Parathyroid adenoma (tissue), 2 donors: ENCODE measurements at regions not wholly inside any gene's neighbourhood (a gene's known extent, or its start where the extent isn't known, plus 50 kb on each side); places are given as distances from the start of the nearest gene placed in this dataset.
"Not testable (repeated sequence)": the region's sequence is repeated elsewhere in the genome, so short reads cannot be mapped to it uniquely, and the experiment has no call there.

ENCODE experiments used
- H2AFZ ChIP-seq: fragments of 300-600 bp; sonication (generic); one replicate; pipeline ENCODE4 v1.7.0; 2017; ENCODE audit warnings: antibody characterized with exemption, mild to moderate bottlenecking
- H3K27ac ChIP-seq: fragments of 300-600 bp; sonication (generic); one replicate; pipeline ENCODE4 v1.7.0; 2017
- H3K27me3 ChIP-seq: fragments of 300-600 bp; sonication (generic); one replicate; pipeline ENCODE4 v1.7.0; 2017; ENCODE audit warnings: low read length; ENCODE audit not compliant: control insufficient read depth, insufficient read depth
- H3K36me3 ChIP-seq: fragments of 300-600 bp; sonication (generic); one replicate; pipeline ENCODE4 v1.7.0; 2017; ENCODE audit warnings: low read length; ENCODE audit not compliant: control insufficient read depth, insufficient read depth
- H3K4me1 ChIP-seq: fragments of 300-600 bp; sonication (generic); one replicate; pipeline ENCODE4 v1.7.0; 2017; ENCODE audit warnings: control low read depth
- H3K4me2 ChIP-seq: fragments of 300-600 bp; sonication (generic); one replicate; pipeline ENCODE4 v1.7.0; 2017; ENCODE audit warnings: low read length
- H3K4me3 ChIP-seq: fragments of 300-600 bp; sonication (generic); one replicate; pipeline ENCODE4 v1.7.0; 2017; ENCODE audit warnings: low read depth, low read length
- H3K79me2 ChIP-seq: fragments of 300-600 bp; sonication (generic); one replicate; pipeline ENCODE4 v1.7.0; 2017; ENCODE audit warnings: control low read depth
- H3K9ac ChIP-seq: fragments of 300-600 bp; sonication (generic); one replicate; pipeline ENCODE4 v1.7.0; 2017; ENCODE audit warnings: mild to moderate bottlenecking
- H3K9me3 ChIP-seq: fragments of 300-600 bp; sonication (generic); one replicate; pipeline ENCODE4 v1.7.0; 2017; ENCODE audit warnings: low read length; ENCODE audit not compliant: control insufficient read depth
- CTCF ChIP-seq: fragments of 300-600 bp; sonication (generic); IDR thresholded peaks from one replicate; pipeline ENCODE4 v1.7.0; 2017; ENCODE audit warnings: antibody characterized with exemption, mild to moderate bottlenecking
- donor health status: primary hyperparathyroidism.

- Histone ChIP-seq H3K4me2 (no peak overlapping the region), H3K27me3 (no peaks in the 10 kb centered on the region), H3K36me3 (no peaks in the 10 kb centered on the region), H3K27ac (no peak overlapping the region), H3K9me3 (no peaks in the 10 kb centered on the region), H3K9ac (no peak overlapping the region), H3K4me3 (no peak overlapping the region), H3K79me2 (no peaks in the 10 kb centered on the region), H2AFZ (no peak overlapping the region), H3K4me1 (no peaks in the 10 kb centered on the region)
- TF ChIP-seq CTCF = no peak
Observed at GRCh38 chr15:53022788-53023187, 232.7 kb upstream of the ONECUT1 start.

GRCh38 chr15:53013329-53013728 is 223.2 kb upstream of the ONECUT1 start:
- TF ChIP-seq CTCF = no peak
- no peak overlapping the region for H3K4me2 ChIP-seq

GRCh38 chr15:53011779-53012178 is 221.6 kb upstream of the ONECUT1 start:
- H3K4me3 ChIP-seq, H3K27ac ChIP-seq, H3K9me3 ChIP-seq, H2AFZ ChIP-seq, H3K79me2 ChIP-seq, H3K9ac ChIP-seq, H3K27me3 ChIP-seq, H3K36me3 ChIP-seq, H3K4me2 ChIP-seq, H3K4me1 ChIP-seq: not testable (repeated sequence)

More at GRCh38 chr15:53013329-53013728, 223.2 kb upstream of the ONECUT1 start:
- no peaks in the 10 kb centered on the region for H3K27me3 ChIP-seq
- no peak overlapping the region for H3K9ac ChIP-seq
- no peak overlapping the region for H3K27ac ChIP-seq
- H3K4me1 ChIP-seq = no peaks in the 10 kb centered on the region
- H3K9me3 ChIP-seq = no peaks in the 10 kb centered on the region
- no peak overlapping the region for H2AFZ ChIP-seq
- H3K36me3 ChIP-seq = no peaks in the 10 kb centered on the region
- no peaks in the 10 kb centered on the region for H3K79me2 ChIP-seq
- H3K4me3 ChIP-seq = no peak overlapping the region

GRCh38 chr15:53009093-53009492 is 219.0 kb upstream of the ONECUT1 start:
- no peak overlapping the region for H3K4me2 ChIP-seq
- H3K4me3 ChIP-seq = no peak overlapping the region
- H3K4me1 ChIP-seq = no peaks in the 10 kb centered on the region
- no peak overlapping the region for H3K9ac ChIP-seq
- H3K79me2 ChIP-seq = no peaks in the 10 kb centered on the region
- H3K27ac ChIP-seq = no peak overlapping the region
- H2AFZ ChIP-seq = no peak overlapping the region
- H3K36me3 ChIP-seq = no peaks in the 10 kb centered on the region
- H3K27me3 ChIP-seq = no peaks in the 10 kb centered on the region
- no peaks in the 10 kb centered on the region for H3K9me3 ChIP-seq
- no peak for TF ChIP-seq CTCF

- Histone ChIP-seq H3K36me3 (no peaks in the 10 kb centered on the region), H3K27me3 (no peaks in the 10 kb centered on the region), H3K4me3 (no peak overlapping the region), H3K27ac (no peak overlapping the region), H2AFZ (no peak overlapping the region), H3K79me2 (no peaks in the 10 kb centered on the region), H3K4me1 (no peaks in the 10 kb centered on the region), H3K4me2 (no peak overlapping the region), H3K9me3 (no peaks in the 10 kb centered on the region), H3K9ac (no peak overlapping the region)
- TF ChIP-seq CTCF = no peak
Observed at GRCh38 chr15:53000409-53000808, 210.3 kb upstream of the ONECUT1 start.
